GM21737 (cell line): ENCODE measurements at regions not wholly inside any gene's neighbourhood (a gene's known extent, or its start where the extent isn't known, plus 50 kb on each side); places are given as distances from the start of the nearest gene placed in this dataset.
"Not testable (repeated sequence)": the region's sequence is repeated elsewhere in the genome, so short reads cannot be mapped to it uniquely, and the experiment has no call there.

Experiments used
- ATAC-seq: cut with Tn5 transposase; IDR thresholded peaks from one replicate; pipeline ENCODE4 v1.9.1; 2021; ENCODE audit warnings: mild to moderate bottlenecking, moderate library complexity; ENCODE audit not compliant: unreplicated experiment

GRCh38 chr13:58476206-58476918, 844.8 kb downstream of the PCDH17 start:
- ATAC-seq = no peak

- no peak for ATAC-seq
Measured at GRCh38 chr13:58478858-58479257, 847.3 kb downstream of the PCDH17 start.

GRCh38 chr13:58480061-58480460, 848.5 kb downstream of the PCDH17 start:
- no peak for ATAC-seq

GRCh38 chr13:58488251-58488650, 856.7 kb downstream of the PCDH17 start:
- no peak for ATAC-seq

GRCh38 chr13:58495668-58496067, 864.1 kb downstream of the PCDH17 start:
- ATAC-seq = no peak

- ATAC-seq = no peak
Measured at GRCh38 chr13:58500938-58501337, 869.4 kb downstream of the PCDH17 start.

- ATAC-seq = not testable (repeated sequence)
Measured at GRCh38 chr13:58504202-58504700, 872.7 kb downstream of the PCDH17 start.

GRCh38 chr13:58505262-58505920, 873.8 kb downstream of the PCDH17 start:
- ATAC-seq = not testable (repeated sequence)

- no peak for ATAC-seq
Measured at GRCh38 chr13:58528351-58528750, 896.8 kb downstream of the PCDH17 start.

- no peak for ATAC-seq
Measured at GRCh38 chr13:58531614-58532013, 900.1 kb downstream of the PCDH17 start.

GRCh38 chr13:58542530-58542929, 911.0 kb downstream of the PCDH17 start:
- ATAC-seq = no peak

GRCh38 chr13:58547419-58547818, 915.9 kb downstream of the PCDH17 start:
- ATAC-seq = no peak

GRCh38 chr13:58566176-58566575, 934.6 kb downstream of the PCDH17 start:
- ATAC-seq = no peak

GRCh38 chr13:58573743-58574142, 942.2 kb downstream of the PCDH17 start:
- ATAC-seq = no peak

GRCh38 chr13:58574791-58575190, 943.2 kb downstream of the PCDH17 start:
- ATAC-seq = no peak

GRCh38 chr13:58579468-58579867, 947.9 kb downstream of the PCDH17 start:
- no peak for ATAC-seq

GRCh38 chr13:58583966-58584365, 952.4 kb downstream of the PCDH17 start:
- ATAC-seq = no peak

- ATAC-seq = no peak
Measured at GRCh38 chr13:58584610-58585009, 953.1 kb downstream of the PCDH17 start.

GRCh38 chr13:58587183-58587582, 955.6 kb downstream of the PCDH17 start:
- ATAC-seq = peak; percentile 95

GRCh38 chr13:58592052-58592451, 960.5 kb downstream of the PCDH17 start:
- no peak for ATAC-seq

GRCh38 chr13:58592786-58593185, 961.2 kb downstream of the PCDH17 start:
- no peak for ATAC-seq
